C1 segment of cervical spinal cord (tissue), 14 donors: ENCODE measurements at regions not wholly inside any gene's neighbourhood (a gene's known extent, or its start where the extent isn't known, plus 50 kb on each side); places are given as distances from the start of the nearest gene placed in this dataset.
A peak's percentile ranks its signal among the peaks of the same experiment; 100 is the strongest.

Source experiments
- DNase-seq, 14 donors: peaks; one replicate each; lab custom pipeline; 2025; lab: John Stamatoyannopoulos, UW

- no peak for DNase-seq
Measured at GRCh38 chr2:71844967-71845366, 302.7 kb downstream of the CYP26B1 start.

DNA sequence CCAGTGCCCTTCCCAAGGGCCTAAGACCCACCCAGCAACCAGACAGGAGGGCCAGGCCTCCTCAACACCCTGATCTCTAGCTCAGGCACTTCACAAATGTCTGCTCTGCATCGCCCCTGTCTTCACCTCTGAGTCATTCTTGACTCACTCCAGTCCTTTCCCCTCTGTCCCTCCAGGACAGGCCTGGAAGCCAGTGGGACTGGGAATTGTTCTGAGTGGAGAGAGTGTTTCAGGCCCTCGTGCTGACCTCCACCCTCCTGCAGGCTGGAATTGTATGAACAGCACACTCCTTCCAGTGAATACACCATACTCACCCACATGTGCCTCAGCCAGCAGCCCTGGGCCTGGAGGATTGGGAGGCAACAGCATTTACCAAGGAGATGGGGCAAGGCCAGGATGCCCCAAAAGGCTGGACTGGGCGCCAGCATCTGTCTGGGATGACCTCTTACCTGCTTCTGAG is 304.2 kb downstream of the CYP26B1 start:
- no peak for DNase-seq

DNA sequence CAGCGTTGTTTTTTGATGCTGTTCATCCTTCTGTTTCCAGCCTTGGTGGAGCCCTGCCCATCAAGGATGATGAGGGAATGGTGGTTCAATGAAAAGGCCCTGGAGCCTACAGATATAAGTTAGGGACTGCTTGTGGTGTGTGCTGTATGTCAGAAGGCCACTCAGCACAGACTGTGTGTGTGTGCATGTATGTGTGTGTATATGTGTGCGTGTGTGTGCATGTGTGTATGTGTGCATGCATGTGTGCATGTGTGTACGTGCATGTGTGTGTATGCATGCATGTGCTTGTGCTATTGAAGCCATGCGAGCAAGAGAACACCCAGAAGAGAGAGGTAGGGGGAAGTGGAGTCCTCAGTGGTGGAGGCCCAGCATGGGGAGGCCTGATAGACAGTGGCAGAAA is 304.9 kb downstream of the CYP26B1 start:
- no peak for DNase-seq

DNA sequence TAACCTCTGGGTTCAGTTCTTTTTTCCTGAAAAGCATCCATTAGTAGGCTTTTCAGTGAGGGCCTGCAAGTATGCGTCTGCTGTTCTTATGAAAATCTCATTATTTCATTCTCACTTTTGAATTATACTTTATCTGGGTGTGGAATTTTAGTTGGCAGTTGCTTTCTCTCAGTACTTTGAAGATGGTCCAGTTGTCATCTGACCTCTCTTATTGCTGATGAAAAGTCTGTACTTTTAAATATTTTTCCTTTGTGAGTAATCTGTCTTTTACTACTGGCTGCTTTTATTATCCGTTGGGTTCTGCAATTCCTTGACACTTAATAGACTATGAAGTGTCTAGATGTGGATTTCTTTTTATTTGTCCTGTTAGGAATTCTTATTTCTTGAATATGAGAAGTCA is 307.8 kb downstream of the CYP26B1 start:
- no peak for DNase-seq

DNA sequence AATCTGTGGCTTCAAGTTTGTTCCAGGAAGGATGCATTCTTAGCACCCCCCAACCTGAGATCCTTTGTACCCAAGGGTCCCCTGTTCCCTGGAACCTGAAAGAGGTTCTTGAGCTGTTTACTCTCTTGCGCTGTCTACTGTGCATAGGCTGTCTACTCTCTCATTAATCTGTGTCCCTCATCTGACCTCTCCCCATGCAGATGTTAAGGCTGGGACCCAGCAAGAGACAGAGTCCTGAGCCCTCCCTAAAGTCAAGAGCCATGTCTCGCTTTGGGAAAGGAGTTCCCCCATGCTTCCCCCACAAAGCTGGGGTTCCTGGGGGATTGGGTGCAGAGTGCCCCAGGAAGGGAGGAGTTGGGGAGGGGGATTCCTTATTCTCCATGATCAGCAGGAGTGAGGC is 312.9 kb downstream of the CYP26B1 start:
- no peak for DNase-seq

DNA sequence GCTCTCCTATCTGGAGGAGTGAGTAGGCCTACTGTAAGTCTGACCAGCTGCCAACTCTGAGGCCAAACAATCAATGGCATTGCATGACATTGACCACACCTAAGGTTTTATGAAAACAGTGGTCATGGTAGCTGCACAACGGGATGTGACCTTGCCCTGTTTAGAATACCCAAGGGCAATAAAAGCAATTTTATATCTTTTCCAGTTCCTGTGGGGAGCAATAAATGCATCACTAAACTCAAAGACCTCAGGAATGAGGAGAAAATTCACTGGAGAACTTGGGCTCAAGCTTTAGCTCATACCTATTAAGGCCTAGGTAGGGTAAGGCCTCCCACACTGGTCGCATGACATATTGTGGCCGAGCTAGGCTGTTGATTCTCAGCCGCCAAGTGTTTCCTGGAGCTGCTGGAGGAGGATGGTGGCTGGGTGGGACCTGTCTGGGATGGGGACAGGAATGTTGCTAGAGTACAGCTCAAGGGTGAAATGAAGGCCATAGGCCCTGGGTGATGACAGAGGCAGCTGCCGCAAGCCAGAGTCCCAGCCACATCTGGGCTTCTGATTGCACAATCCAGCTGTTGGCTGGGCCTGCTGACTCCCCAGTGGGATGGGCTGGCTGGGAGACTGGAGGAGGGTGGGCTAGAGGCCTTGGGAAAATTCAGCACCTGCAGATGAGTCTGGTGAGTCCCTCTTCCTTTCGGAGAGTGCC is 313.7 kb downstream of the CYP26B1 start:
- DNase-seq, result no peak

- DNase-seq, result no peak
Measured at GRCh38 chr2:71833272-71833671, 314.4 kb downstream of the CYP26B1 start.

DNA sequence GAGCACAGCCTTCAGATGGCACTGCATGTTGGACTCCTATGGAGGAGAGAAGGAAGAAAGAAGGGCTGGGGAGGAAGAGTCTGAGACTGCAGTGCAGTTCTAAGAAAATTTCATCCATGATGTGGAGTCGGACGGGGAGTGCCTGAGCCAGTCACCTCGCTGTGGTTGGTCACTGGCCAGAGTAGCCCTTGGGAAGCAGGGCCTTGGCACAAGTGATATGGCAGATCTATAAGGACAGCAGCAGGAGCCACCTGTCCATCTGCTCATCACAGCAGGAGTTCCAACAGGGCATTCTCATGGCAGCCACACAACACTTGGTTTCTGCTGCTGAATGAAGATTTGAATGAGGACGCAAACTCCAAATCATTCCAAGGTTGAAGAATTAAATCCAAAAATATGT is 314.8 kb downstream of the CYP26B1 start:
- peak in 1 of 14 donors; percentile 65 for DNase-seq

- no peak for DNase-seq
Measured at GRCh38 chr2:71832388-71832787, 315.3 kb downstream of the CYP26B1 start.

- peak in 1 of 14 donors; percentile 60 for DNase-seq
Measured at GRCh38 chr2:71831193-71831577, 316.5 kb downstream of the CYP26B1 start.

DNA sequence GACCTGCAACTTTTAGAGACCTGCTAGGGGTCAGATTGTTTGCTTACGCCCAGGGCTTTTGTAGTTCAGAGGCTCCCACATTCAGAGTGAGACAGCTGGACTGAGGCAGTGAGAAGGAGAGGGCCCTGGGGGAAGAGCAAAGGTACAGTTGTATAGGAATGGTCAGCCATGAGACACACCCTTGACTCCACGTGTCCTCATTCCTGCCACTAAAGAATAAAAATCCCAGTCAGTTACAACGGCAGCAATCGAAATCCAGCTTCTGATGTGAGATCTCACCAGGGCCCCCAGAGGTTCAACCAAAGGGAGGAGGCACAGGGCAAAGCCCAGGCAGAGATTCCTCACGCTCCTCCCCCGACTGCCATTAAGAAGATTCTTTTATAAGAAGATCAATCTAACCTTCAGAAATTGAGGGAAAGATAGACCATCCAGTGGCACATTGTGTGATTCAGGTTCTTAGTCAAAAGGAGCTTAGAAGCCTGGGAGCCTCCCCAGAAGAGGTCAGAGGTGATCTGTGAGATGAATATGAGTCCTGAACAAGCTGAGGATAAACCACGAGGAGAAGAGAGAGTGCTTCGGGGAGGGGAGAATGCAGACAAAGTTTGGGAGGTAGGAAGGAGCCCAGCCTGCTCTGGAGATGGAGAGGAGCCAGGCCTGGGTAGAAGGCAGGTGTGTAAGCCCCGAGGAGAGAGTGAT is 317.0 kb downstream of the CYP26B1 start:
- DNase-seq, result no peak

DNA sequence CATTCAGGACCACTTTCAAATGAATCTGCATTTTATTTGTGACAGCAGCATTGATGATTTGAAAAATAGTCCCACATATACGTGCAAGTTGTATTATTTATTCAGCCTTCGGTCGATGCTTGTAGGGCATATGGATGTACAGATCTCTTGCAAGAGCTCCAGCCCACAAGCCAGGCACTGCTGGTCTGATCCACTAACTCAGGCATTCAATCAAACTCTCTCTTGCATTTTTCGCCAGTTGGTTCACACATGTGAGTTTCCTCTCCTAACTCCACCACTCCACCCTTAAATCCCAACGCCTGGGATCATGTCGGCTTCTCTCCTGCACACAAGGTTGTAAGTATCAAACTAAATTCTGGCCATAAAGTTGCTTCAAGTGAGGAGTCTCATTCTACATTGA is 318.7 kb downstream of the CYP26B1 start:
- no peak for DNase-seq

DNA sequence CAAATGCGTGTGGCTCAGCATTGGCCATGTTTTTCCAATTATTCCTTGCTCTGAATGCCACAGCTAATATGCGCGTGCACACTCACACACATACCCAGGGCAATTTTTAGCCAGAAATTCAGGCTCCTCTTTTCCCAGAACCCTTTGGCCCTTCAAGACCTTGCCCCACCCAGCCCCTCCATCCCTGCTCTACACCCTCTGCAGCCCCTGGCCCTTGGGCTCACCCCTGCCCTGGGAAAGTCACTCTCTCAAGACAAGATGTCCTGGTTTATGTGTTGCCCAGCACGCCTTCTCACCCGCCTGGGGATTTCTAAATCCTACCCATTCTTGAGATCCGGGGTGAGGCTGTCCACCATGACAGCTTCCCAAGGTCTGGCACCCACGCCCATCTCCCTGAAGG is 319.7 kb downstream of the CYP26B1 start:
- DNase-seq, result no peak

DNA sequence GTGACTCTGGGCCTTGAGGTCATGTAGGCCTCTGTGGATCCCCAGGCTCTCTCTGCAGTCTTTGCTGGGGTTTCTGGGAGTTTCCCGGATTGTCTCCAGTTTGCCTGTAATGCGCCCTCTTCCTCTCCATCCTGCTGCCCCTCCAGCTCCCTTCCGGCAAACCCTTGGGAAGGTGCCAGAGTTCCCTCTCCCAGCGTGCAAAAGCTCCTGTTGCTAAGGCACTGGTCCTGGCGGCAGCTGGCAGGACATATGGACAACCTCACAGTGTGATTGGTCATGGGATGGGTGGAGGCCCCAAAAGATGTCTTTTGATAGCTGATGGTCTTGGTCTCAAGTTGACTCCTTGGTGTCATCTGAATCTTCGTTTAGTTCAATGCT is 320.1 kb downstream of the CYP26B1 start:
- no peak for DNase-seq

DNA sequence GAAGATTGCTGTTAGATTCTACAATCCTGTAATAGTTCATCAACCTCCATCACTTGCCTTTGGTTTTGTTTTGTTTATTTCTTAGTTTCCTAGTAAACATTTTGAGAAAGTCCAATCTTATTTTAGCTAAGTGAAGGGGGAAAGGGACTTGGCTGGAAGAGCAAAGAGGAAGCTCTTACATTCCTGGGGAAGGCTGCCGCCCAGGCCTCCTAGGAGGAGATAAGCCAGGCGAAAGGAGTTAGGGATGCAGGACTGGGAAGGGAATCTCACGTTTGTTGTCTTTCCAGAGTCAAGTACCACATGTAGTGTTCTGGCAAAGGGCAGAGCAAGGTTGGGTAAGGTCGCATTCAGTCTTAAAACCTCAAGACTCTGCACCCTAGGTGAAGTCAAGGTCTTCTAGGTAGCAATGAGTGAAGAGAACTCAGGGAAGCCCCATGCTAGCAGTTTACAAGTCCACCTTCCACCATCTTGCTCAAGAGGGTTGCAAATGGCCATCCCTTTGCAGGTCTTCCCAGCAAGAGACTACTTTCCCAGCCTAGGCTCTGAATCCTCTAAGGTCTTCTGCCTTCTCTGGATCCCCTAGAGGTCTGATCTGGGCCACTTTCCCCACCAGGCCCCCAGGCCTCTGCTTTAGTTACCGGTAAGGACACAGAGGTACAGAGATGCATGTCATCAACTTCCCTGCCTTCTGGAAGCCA is 320.7 kb downstream of the CYP26B1 start:
- DNase-seq, result no peak

- no peak for DNase-seq
Measured at GRCh38 chr2:71826299-71826698, 321.4 kb downstream of the CYP26B1 start.

DNA sequence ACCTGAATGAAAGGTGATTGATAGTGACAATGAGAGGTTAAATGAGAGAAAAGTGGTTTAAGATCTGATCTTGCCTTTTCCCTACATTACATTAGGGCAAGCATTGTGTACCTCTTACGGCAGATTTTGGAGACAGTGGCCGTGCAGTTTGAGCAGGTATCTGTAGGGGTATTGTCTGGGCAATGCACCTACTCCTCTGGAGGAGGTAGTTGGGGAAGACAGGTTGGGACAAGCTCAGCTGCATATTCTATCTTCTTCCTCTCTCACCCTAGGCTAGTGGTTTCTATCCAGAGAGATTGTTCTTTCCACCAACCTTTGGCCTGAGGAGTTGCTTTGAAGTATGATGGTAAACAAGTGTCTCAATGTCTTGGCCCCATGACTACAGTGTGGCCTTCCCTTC is 323.2 kb downstream of the CYP26B1 start:
- DNase-seq, result no peak

- DNase-seq, result no peak
Measured at GRCh38 chr2:71823526-71823925, 324.1 kb downstream of the CYP26B1 start.

- no peak for DNase-seq
Measured at GRCh38 chr2:71822463-71822862, 325.2 kb downstream of the CYP26B1 start.

GRCh38 chr2:71821856-71822255 is 325.8 kb downstream of the CYP26B1 start:
- no peak for DNase-seq

DNA sequence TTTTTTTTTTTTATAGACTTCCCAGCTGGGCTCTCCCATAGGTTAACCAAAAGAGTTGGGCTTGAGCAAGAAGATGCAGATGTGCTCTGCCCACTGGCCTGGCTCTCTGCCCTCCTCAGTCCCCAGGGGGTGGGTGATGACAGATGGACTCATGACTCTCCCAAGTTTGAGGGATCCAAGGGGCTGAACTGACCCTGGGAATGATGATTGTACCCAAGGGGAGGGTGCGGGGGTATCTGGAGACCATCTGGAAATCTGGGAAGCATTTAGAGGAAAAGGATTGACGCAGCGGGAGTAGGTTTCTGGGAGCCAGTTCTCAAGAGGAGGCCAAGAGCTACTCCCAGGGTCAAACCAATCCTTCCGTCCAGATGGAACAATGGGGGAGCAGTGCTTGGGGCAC is 330.8 kb downstream of the CYP26B1 start:
- no peak for DNase-seq

DNA sequence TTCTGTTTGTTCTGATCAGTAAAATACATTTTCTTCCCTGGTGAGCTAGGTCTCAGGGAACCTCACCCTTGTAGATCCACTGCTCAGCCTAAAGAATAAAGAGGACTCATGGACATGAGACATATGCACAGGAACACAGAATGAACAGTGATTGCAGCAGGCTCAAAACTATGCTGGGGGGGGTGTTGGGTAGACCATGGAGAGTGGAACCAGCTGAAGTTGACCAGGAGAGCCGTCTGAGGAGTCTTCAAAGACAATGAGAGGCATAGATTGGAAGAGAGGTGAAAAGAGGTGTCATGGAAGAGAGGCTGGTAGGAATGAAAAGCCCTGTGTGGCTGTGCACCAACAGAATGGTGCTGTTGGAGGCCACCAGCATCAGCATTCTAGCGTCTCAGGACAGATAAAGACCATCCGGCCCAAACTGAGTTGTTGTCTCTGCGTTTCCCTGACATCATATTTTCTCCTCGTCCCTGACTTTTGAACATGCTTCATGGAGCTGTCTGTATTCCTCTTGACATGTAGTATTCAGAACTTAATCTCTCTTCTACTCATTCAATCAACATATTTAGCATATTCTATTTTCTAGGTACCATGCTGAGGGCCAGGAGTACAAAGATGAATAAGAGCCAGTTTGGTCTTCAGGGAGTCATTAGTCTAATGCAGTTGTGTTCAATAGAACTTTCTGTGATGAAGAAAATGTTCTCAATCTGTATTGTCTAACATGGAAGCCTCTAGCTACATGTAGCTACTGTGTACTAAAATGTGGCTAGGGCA is 331.8 kb downstream of the CYP26B1 start:
- DNase-seq, result no peak
